SK-N-SH treated with all-trans-retinoic acid at 6 μM for 48 hours (cell line): ENCODE measurements at regions not wholly inside any gene's neighbourhood (a gene's known extent, or its start where the extent isn't known, plus 50 kb on each side); places are given as distances from the start of the nearest gene placed in this dataset.

Experiments
- CSRNP3 ChIP-seq: fragments of 250-450 bp; sonication (Bioruptor Pico); IDR thresholded peaks from 2 replicates; pipeline ENCODE4 v1.5.1; 2021; ENCODE audit warnings: mild to moderate bottlenecking, moderate library complexity
- GLIS3 ChIP-seq: fragments of 250-450 bp; sonication (Bioruptor Pico); IDR thresholded peaks from 2 replicates; pipeline ENCODE4 v1.5.0; 2020; ENCODE audit warnings: mild to moderate bottlenecking, moderate library complexity
- ISL1 ChIP-seq: fragments of 250-450 bp; sonication (Bioruptor Pico); IDR thresholded peaks from 2 replicates; pipeline ENCODE4 v2.1.2; 2022; ENCODE audit warnings: mild to moderate bottlenecking, moderate library complexity
- OSR1 ChIP-seq: fragments of 250-450 bp; sonication (Bioruptor Pico); IDR thresholded peaks from 2 replicates; pipeline ENCODE4 v1.8.0; 2022; ENCODE audit warnings: moderate library complexity, mild to moderate bottlenecking, inconsistent platforms
- PATZ1 ChIP-seq: fragments of 250-450 bp; sonication (Bioruptor Pico); IDR thresholded peaks from 2 replicates; pipeline ENCODE4 v1.8.0; 2020; ENCODE audit warnings: mild to moderate bottlenecking, moderate library complexity, borderline replicate concordance
- POU6F1 ChIP-seq: fragments of 250-450 bp; sonication (Bioruptor Pico); IDR thresholded peaks from 2 replicates; pipeline ENCODE4 v1.8.0; 2021; ENCODE audit warnings: low read depth, mild to moderate bottlenecking, moderate library complexity, borderline replicate concordance
- RARB ChIP-seq: fragments of 250-450 bp; sonication (Bioruptor Pico); IDR thresholded peaks from 2 replicates; pipeline ENCODE4 v1.8.0; 2021; ENCODE audit warnings: mild to moderate bottlenecking, moderate library complexity
- ZC3H10 ChIP-seq: fragments of 250-450 bp; sonication (Bioruptor Pico); IDR thresholded peaks from 2 replicates; pipeline ENCODE4 v1.5.1; 2021; ENCODE audit warnings: mild to moderate bottlenecking, moderate library complexity

GRCh38 chr7:33814400-33814799 is 90.9 kb upstream of the BMPER start:
- TF ChIP-seq POU6F1, result no peak
- TF ChIP-seq ISL1, result no peak
- no peak for TF ChIP-seq GLIS3 (CRISPR knock-in tag)
- no peak for TF ChIP-seq CSRNP3
- no peak for TF ChIP-seq PATZ1 (CRISPR knock-in tag)
- no peak for TF ChIP-seq RARB (CRISPR knock-in tag)
- TF ChIP-seq OSR1 (CRISPR knock-in tag), result no peak
- TF ChIP-seq ZC3H10 (CRISPR knock-in tag), result no peak
